Liver (tissue), 8 donors: ENCODE measurements at regions not wholly inside any gene's neighbourhood (a gene's known extent, or its start where the extent isn't known, plus 50 kb on each side); places are given as distances from the start of the nearest gene placed in this dataset.

Experiments used
- DNase-seq: peaks from one replicate; pipeline ENCODE4 v3.0.0-alpha.2; 2017; ENCODE audit warnings: low spot score
- H3K27ac ChIP-seq, 2 donors: one replicate each; pipeline ENCODE4 v1.7.0; 2013; ENCODE audit warnings: inconsistent platforms in 2 of 2, low read length in 2 of 2, control low read depth in 1 of 2, low read depth in 1 of 2, mild to moderate bottlenecking in 1 of 2
- H3K27me3 ChIP-seq, 4 donors: one replicate each; pipeline versions ENCODE4 v1.6.1 to v1.7.0; 2013; ENCODE audit warnings: low read length in 3 of 4, inconsistent platforms in 1 of 4, mild to moderate bottlenecking in 1 of 4, moderate library complexity in 1 of 4; ENCODE audit not compliant: control insufficient read depth in 4 of 4, insufficient read depth in 4 of 4
- H3K36me3 ChIP-seq, 4 donors: one replicate each; pipeline versions ENCODE4 v1.6.1 to v1.7.0; 2013; ENCODE audit warnings: low read length in 3 of 4, mild to moderate bottlenecking in 3 of 4, low read depth in 1 of 4, moderate library complexity in 1 of 4; ENCODE audit not compliant: control insufficient read depth in 4 of 4, insufficient read depth in 3 of 4
- H3K4me1 ChIP-seq, 4 donors: one replicate each; pipeline versions ENCODE4 v1.6.1 to v1.7.0; 2013; ENCODE audit warnings: low read length in 3 of 4, mild to moderate bottlenecking in 3 of 4, moderate library complexity in 1 of 4; ENCODE audit not compliant: control insufficient read depth in 4 of 4, insufficient read depth in 4 of 4
- H3K4me3 ChIP-seq, 3 donors: one replicate each; pipeline versions ENCODE4 v1.6.1 to v1.7.0; 2013; ENCODE audit warnings: low read length in 3 of 3, control low read depth in 1 of 3, low read depth in 1 of 3, mild to moderate bottlenecking in 1 of 3
- H3K9ac ChIP-seq, 2 donors: one replicate each; pipeline ENCODE4 v1.7.0; 2013; ENCODE audit warnings: low read length in 2 of 2, mild to moderate bottlenecking in 2 of 2, moderate library complexity in 2 of 2, control low read depth in 1 of 2, low read depth in 1 of 2
- H3K9me3 ChIP-seq, 4 donors: one replicate each; pipeline versions ENCODE4 v1.6.1 to v1.7.0; 2013; ENCODE audit warnings: low read length in 3 of 4; ENCODE audit not compliant: control insufficient read depth in 4 of 4
- ATF3 ChIP-seq: IDR thresholded peaks from 2 replicates; pipeline ENCODE4 v1.6.1; 2016; ENCODE audit warnings: antibody characterized with exemption
- CTCF ChIP-seq: fragments of 150-350 bp; IDR thresholded peaks from 2 replicates; pipeline ENCODE4 v1.5.1; 2017; ENCODE audit warnings: improper control_type of control experiment, low read depth, low read length; ENCODE audit not compliant: missing input control
- EGR1 ChIP-seq, 2 donors: IDR thresholded peaks; 2 replicates each; pipeline ENCODE4 v1.6.1; 2016 to 2018; ENCODE audit warnings: antibody characterized with exemption in 2 of 2, low read depth in 2 of 2
- FOXA1 ChIP-seq: IDR thresholded peaks from 2 replicates; pipeline ENCODE4 v1.6.1; 2016; ENCODE audit warnings: antibody characterized with exemption
- FOXA2 ChIP-seq: IDR thresholded peaks from 2 replicates; pipeline ENCODE4 v1.6.1; 2016; ENCODE audit warnings: antibody characterized with exemption
- GABPA ChIP-seq, 2 donors: IDR thresholded peaks in 1 of 2; conservative IDR thresholded peaks in 1 of 2; 2 replicates each; pipeline ENCODE4 v1.6.1; 2016; ENCODE audit warnings: antibody characterized with exemption in 2 of 2, mild to moderate bottlenecking in 1 of 2, moderate library complexity in 1 of 2
- HNF4A ChIP-seq, 2 donors: conservative IDR thresholded peaks; 2 replicates each; pipeline ENCODE4 v1.6.1; 2016; ENCODE audit warnings: antibody characterized with exemption in 2 of 2, mild to moderate bottlenecking in 2 of 2
- HNF4G ChIP-seq: IDR thresholded peaks from 2 replicates; pipeline ENCODE4 v1.6.1; 2016; ENCODE audit warnings: antibody characterized with exemption
- JUND ChIP-seq, 2 donors: IDR thresholded peaks; 2 replicates each; pipeline ENCODE4 v1.6.1; 2016; ENCODE audit warnings: antibody characterized with exemption in 2 of 2
- MAX ChIP-seq: IDR thresholded peaks from 2 replicates; pipeline ENCODE4 v1.6.1; 2016; ENCODE audit warnings: antibody characterized with exemption
- NR2F2 ChIP-seq: IDR thresholded peaks from 2 replicates; pipeline ENCODE4 v1.6.1; 2016; ENCODE audit warnings: antibody characterized with exemption
- RAD21 ChIP-seq, 2 donors: IDR thresholded peaks; 2 replicates each; pipeline ENCODE4 v1.6.1; 2016; ENCODE audit warnings: antibody characterized with exemption in 2 of 2, mild to moderate bottlenecking in 2 of 2
- REST ChIP-seq: IDR thresholded peaks from 2 replicates; pipeline ENCODE4 v1.6.1; 2016; ENCODE audit warnings: antibody characterized with exemption, mild to moderate bottlenecking
- RXRA ChIP-seq, 2 donors: IDR thresholded peaks; 2 replicates each; pipeline ENCODE4 v1.6.1; 2017 to 2018; ENCODE audit warnings: antibody characterized with exemption in 2 of 2, mild to moderate bottlenecking in 1 of 2
- SP1 ChIP-seq: IDR thresholded peaks from 2 replicates; pipeline ENCODE4 v1.6.1; 2018; ENCODE audit warnings: antibody characterized with exemption, mild to moderate bottlenecking
- TAF1 ChIP-seq: conservative IDR thresholded peaks from 2 replicates; pipeline ENCODE4 v1.6.1; 2016; ENCODE audit warnings: antibody characterized with exemption, mild to moderate bottlenecking
- YY1 ChIP-seq: IDR thresholded peaks from 2 replicates; pipeline ENCODE4 v1.6.1; 2016; ENCODE audit warnings: antibody characterized with exemption, mild to moderate bottlenecking
- ZBTB33 ChIP-seq: IDR thresholded peaks from 2 replicates; pipeline ENCODE4 v1.6.1; 2016; ENCODE audit warnings: antibody characterized with exemption
- WGBS: extraction: QIAGEN DNeasy Blood & Tissue Kit; methylation state at CpG from one replicate; pipeline ENCODE4 v1.1.7; 2013; 5-methylcytosine and 5-hydroxymethylcytosine counted together
- donor health status: healthy.
- donor health status: healthy.
- donor health status: healthy.
- donor health status: healthy.
- donor health status: healthy.

GRCh38 chr15:93617443-93617842 lies 528.4 kb upstream of the RGMA start:
- Histone ChIP-seq H3K36me3 (no peaks in the 10 kb centered on the region), H3K9ac (no peak overlapping the region), H3K9me3 (peaks cover 0 to 4% (median 0%) of the 10 kb centered on the region in 4 donors), H3K27ac (no peak overlapping the region), H3K4me3 (no peak overlapping the region), H3K4me1 (no peaks in the 10 kb centered on the region), H3K27me3 (peaks cover 0 to 11% (median 0%) of the 10 kb centered on the region in 4 donors)
- TF ChIP-seq EGR1 (IDR thresholded peaks at IDR 0.05; ENCODE audit: low read depth in 2 of 2) (no peak), HNF4A (conservative IDR thresholded peaks at IDR 0.05) (no peak)
- no peak for DNase-seq

GRCh38 chr15:93614386-93615104 lies 525.5 kb upstream of the RGMA start:
- no peaks in the 10 kb centered on the region for H3K4me1 ChIP-seq
- no peak for DNase-seq
- WGBS = 71% methylated on average over 11 of the region's 11 CpGs
- H3K27ac ChIP-seq = no peak overlapping the region
- peaks cover 0 to 4% (median 0%) of the 10 kb centered on the region in 4 donors for H3K9me3 ChIP-seq
- no peak overlapping the region for H3K4me3 ChIP-seq
- no peak overlapping the region for H3K9ac ChIP-seq
- TF ChIP-seq TAF1 (no peak), CTCF (no peak)
- no peaks in the 10 kb centered on the region for H3K36me3 ChIP-seq
- H3K27me3 ChIP-seq = peaks cover 0 to 11% (median 0%) of the 10 kb centered on the region in 4 donors

- H3K9ac ChIP-seq = no peak overlapping the region
- WGBS = 85% methylated on average over 3 of the region's 3 CpGs
Measured at GRCh38 chr15:93613386-93613785, 524.4 kb upstream of the RGMA start.

More at GRCh38 chr15:93613386-93613785, 524.4 kb upstream of the RGMA start:
- no peak for DNase-seq
- H3K27ac ChIP-seq = no peak overlapping the region
- H3K9me3 ChIP-seq = peaks cover 0 to 4% (median 0%) of the 10 kb centered on the region in 4 donors
- peaks cover 0 to 11% (median 0%) of the 10 kb centered on the region in 4 donors for H3K27me3 ChIP-seq
- H3K4me3 ChIP-seq = no peak overlapping the region
- H3K36me3 ChIP-seq = no peaks in the 10 kb centered on the region
- no peaks in the 10 kb centered on the region for H3K4me1 ChIP-seq
- TF ChIP-seq GABPA (IDR thresholded peaks at IDR 0.05 in 1 of 2, conservative IDR thresholded peaks at IDR 0.05 in 1 of 2) (no peak), ATF3 (no peak), MAX (no peak), TAF1 (no peak), FOXA1 (no peak), SP1 (no peak), HNF4A (conservative IDR thresholded peaks at IDR 0.05) (no peak), JUND (IDR thresholded peaks at IDR 0.05) (no peak), RAD21 (IDR thresholded peaks at IDR 0.05) (no peak), CTCF (no peak), HNF4G (no peak), REST (no peak), ZBTB33 (no peak), RXRA (IDR thresholded peaks at IDR 0.05) (no peak), NR2F2 (no peak), YY1 (no peak), EGR1 (IDR thresholded peaks at IDR 0.05; ENCODE audit: low read depth in 2 of 2) (no peak), FOXA2 (no peak)
